Esophagus muscularis mucosa (tissue), 4 donors: ENCODE measurements at regions not wholly inside any gene's neighbourhood (a gene's known extent, or its start where the extent isn't known, plus 50 kb on each side); places are given as distances from the start of the nearest gene placed in this dataset.
A peak's percentile ranks its signal among the peaks of the same experiment; 100 is the strongest.

Source experiments
- DNase-seq: peaks from one replicate; pipeline ENCODE4 v3.0.0-alpha.2; 2017; ENCODE audit errors: extremely low spot score
- H3K27ac ChIP-seq, 4 donors: fragments of 200-600 bp; sonication (generic); replicated peaks in 1 of 4; 1 replicate in 3 of 4; 2 replicates in 1 of 4; pipeline ENCODE4 v1.5.1; 2016 to 2019; ENCODE audit warnings: mild to moderate bottlenecking in 1 of 4
- H3K27me3 ChIP-seq, 4 donors: fragments of 200-600 bp; sonication (generic); one replicate each; pipeline versions ENCODE4 v1.5.1 to v1.6.0; 2016 to 2019
- H3K36me3 ChIP-seq, 4 donors: fragments of 200-600 bp; sonication (generic); one replicate each; pipeline ENCODE4 v1.5.1; 2016 to 2019
- H3K4me1 ChIP-seq, 4 donors: fragments of 200-600 bp; sonication (generic); one replicate each; pipeline ENCODE4 v1.5.1; 2016 to 2019
- H3K4me3 ChIP-seq, 4 donors: fragments of 200-600 bp; sonication (generic); 1 replicate in 2 of 4; 2 replicates in 2 of 4; pipeline ENCODE4 v1.5.1; 2016 to 2019; ENCODE audit warnings: mild to moderate bottlenecking in 4 of 4, moderate library complexity in 1 of 4
- H3K9me3 ChIP-seq, 4 donors: fragments of 200-600 bp; sonication (generic); 1 replicate in 3 of 4; 2 replicates in 1 of 4; pipeline ENCODE4 v1.5.1; 2016 to 2019
- CTCF ChIP-seq, 3 experiments: fragments of 200-600 bp in 2 of 3; fragments of 450-650 bp in 1 of 3; sonication (generic) in 2 of 3; IDR thresholded peaks; one replicate each; pipeline ENCODE4 v1.5.1; 2017 to 2019; ENCODE audit warnings: antibody characterized with exemption in 3 of 3, mild to moderate bottlenecking in 2 of 3, moderate library complexity in 1 of 3
- EP300 ChIP-seq: sonication (generic); formaldehyde crosslinking; IDR thresholded peaks from one replicate; pipeline ENCODE4 v1.6.1; 2017; ENCODE audit warnings: antibody characterized with exemption
- POLR2A ChIP-seq: fragments of 450-650 bp; IDR thresholded peaks from one replicate; pipeline ENCODE4 v1.6.1; 2017; ENCODE audit warnings: antibody characterized with exemption, moderate library complexity, mild to moderate bottlenecking, low read depth
- POLR2AphosphoS5 ChIP-seq, 2 donors: sonication (generic); formaldehyde crosslinking; IDR thresholded peaks; one replicate each; pipeline ENCODE4 v1.6.1; 2017; ENCODE audit warnings: antibody characterized with exemption in 2 of 2
- WGBS: methylation state at CpG from one replicate; pipeline ENCODE4 v1.1.5; 2018; 5-methylcytosine and 5-hydroxymethylcytosine counted together
- intact Hi-C: fragments of 100-400 bp; cut with DNase I; formaldehyde crosslinking; loops from one replicate; pipeline ENCODE4 v1.15.1; 2023

- no peak for TF ChIP-seq POLR2A
- TF ChIP-seq CTCF (IDR thresholded peaks at IDR 0.05) = no peak
- TF ChIP-seq EP300 = no peak
- TF ChIP-seq POLR2AphosphoS5 (IDR thresholded peaks at IDR 0.05) = no peak
- no peak overlapping the region for H3K27ac ChIP-seq
- WGBS = 89% methylated on average over 28 of the region's 37 CpGs
- H3K27me3 ChIP-seq = peaks cover 0 to 84% (median 7%) of the 10 kb centered on the region in 4 donors
- H3K4me1 ChIP-seq = peaks cover 0 to 8% (median 6%) of the 10 kb centered on the region in 4 donors
- intact Hi-C loops = no loop called here
- DNase-seq = peak; percentile 84
- no peaks in the 10 kb centered on the region for H3K36me3 ChIP-seq
- H3K4me3 ChIP-seq = no peak overlapping the region
- no peaks in the 10 kb centered on the region for H3K9me3 ChIP-seq
Observed at GRCh38 chr22:49301398-49302149, 526.1 kb downstream of the BRD1 start.

GRCh38 chr22:49300951-49301397 is 526.7 kb downstream of the BRD1 start:
- no peaks in the 10 kb centered on the region for H3K36me3 ChIP-seq
- H3K4me1 ChIP-seq = peaks cover 0 to 8% (median 6%) of the 10 kb centered on the region in 4 donors
- no peak for DNase-seq
- no peak overlapping the region for H3K27ac ChIP-seq
- H3K9me3 ChIP-seq = no peaks in the 10 kb centered on the region
- TF ChIP-seq CTCF (IDR thresholded peaks at IDR 0.05) (no peak), POLR2A (no peak), POLR2AphosphoS5 (IDR thresholded peaks at IDR 0.05) (no peak)
- peaks cover 0 to 83% (median 7%) of the 10 kb centered on the region in 4 donors for H3K27me3 ChIP-seq
- H3K4me3 ChIP-seq = no peak overlapping the region
- 82% methylated on average over 15 of the region's 15 CpGs for WGBS
- intact Hi-C loops = no loop called here

- intact Hi-C loops = no loop called here
- peaks cover 0 to 7% (median 5%) of the 10 kb centered on the region in 4 donors for H3K4me1 ChIP-seq
- no peaks in the 10 kb centered on the region for H3K36me3 ChIP-seq
- H3K27ac ChIP-seq = no peak overlapping the region
- DNase-seq = no peak
- no peak overlapping the region for H3K4me3 ChIP-seq
- WGBS = 90% methylated on average over 11 of the region's 11 CpGs
- H3K27me3 ChIP-seq = peaks cover 0 to 83% (median 4%) of the 10 kb centered on the region in 4 donors
- no peaks in the 10 kb centered on the region for H3K9me3 ChIP-seq
- no peak for TF ChIP-seq EP300
- TF ChIP-seq POLR2AphosphoS5 (IDR thresholded peaks at IDR 0.05) = no peak
Observed at GRCh38 chr22:49300241-49300640, 527.4 kb downstream of the BRD1 start.

GRCh38 chr22:49299821-49300231 is 527.8 kb downstream of the BRD1 start:
- 94% methylated on average over 9 of the region's 13 CpGs for WGBS
- H3K4me1 ChIP-seq = peaks cover 0 to 2% (median 2%) of the 10 kb centered on the region in 4 donors
- H3K27me3 ChIP-seq = peaks cover 0 to 81% (median 0%) of the 10 kb centered on the region in 4 donors
- no peak overlapping the region for H3K4me3 ChIP-seq
- intact Hi-C loops = no loop called here
- peaks cover 0 to 3% (median 0%) of the 10 kb centered on the region in 4 donors for H3K9me3 ChIP-seq
- no peak for TF ChIP-seq EP300
- no peak for TF ChIP-seq POLR2A
- TF ChIP-seq POLR2AphosphoS5 (IDR thresholded peaks at IDR 0.05) = no peak
- no peak for TF ChIP-seq CTCF (IDR thresholded peaks at IDR 0.05)
- peak; percentile 87 for DNase-seq
- H3K27ac ChIP-seq = no peak overlapping the region
- no peaks in the 10 kb centered on the region for H3K36me3 ChIP-seq

- TF ChIP-seq EP300 = no peak
- TF ChIP-seq POLR2A = no peak
- no peak for TF ChIP-seq CTCF (IDR thresholded peaks at IDR 0.05)
- no peak for TF ChIP-seq POLR2AphosphoS5 (IDR thresholded peaks at IDR 0.05)
- H3K27ac ChIP-seq = no peak overlapping the region
- no peaks in the 10 kb centered on the region for H3K4me1 ChIP-seq
- peaks cover 0 to 73% (median 0%) of the 10 kb centered on the region in 4 donors for H3K27me3 ChIP-seq
- no peak overlapping the region for H3K4me3 ChIP-seq
- no peaks in the 10 kb centered on the region for H3K36me3 ChIP-seq
- intact Hi-C loops = no loop called here
- 94% methylated on average over 25 of the region's 34 CpGs for WGBS
- peaks cover 0 to 10% (median 3%) of the 10 kb centered on the region in 4 donors for H3K9me3 ChIP-seq
- no peak for DNase-seq
Observed at GRCh38 chr22:49298834-49299750, 528.6 kb downstream of the BRD1 start.
